ENCODE measurements at regions not wholly inside any gene's neighbourhood (a gene's known extent, or its start where the extent isn't known, plus 50 kb on each side); places are given as distances from the start of the nearest gene placed in this dataset.

GRCh38 chr10:35912615-35913569, 270.8 kb upstream of the FZD8 start:
- no peak for DNase-seq

GRCh38 chr10:35911954-35912353, 269.9 kb upstream of the FZD8 start:
- DNase-seq, result no peak

- DNase-seq, result no peak
These were observed 269.1 kb upstream of the FZD8 start for GRCh38 chr10:35911233-35911632.

- no peak for DNase-seq
These were observed 268.1 kb upstream of the FZD8 start for GRCh38 chr10:35910234-35910633.

- no peak for DNase-seq
These were observed 267.1 kb upstream of the FZD8 start for GRCh38 chr10:35909121-35909720.

- no peak for DNase-seq
These were observed 266.4 kb upstream of the FZD8 start for GRCh38 chr10:35908451-35908850.

- DNase-seq, result no peak
These were observed 265.5 kb upstream of the FZD8 start for GRCh38 chr10:35907548-35907947.

- DNase-seq, result no peak
These were observed 264.1 kb upstream of the FZD8 start for GRCh38 chr10:35906155-35906554.

- no peak for DNase-seq
These were observed 260.9 kb upstream of the FZD8 start for GRCh38 chr10:35903021-35903420.

GRCh38 chr10:35898716-35899440, 256.8 kb upstream of the FZD8 start:
- no peak for DNase-seq

GRCh38 chr10:35896001-35896400, 253.9 kb upstream of the FZD8 start:
- DNase-seq, result no peak

- no peak for DNase-seq
These were observed 253.2 kb upstream of the FZD8 start for GRCh38 chr10:35895331-35895730.

- no peak for DNase-seq
These were observed 250.4 kb upstream of the FZD8 start for GRCh38 chr10:35892526-35892925.

GRCh38 chr10:35890676-35891495, 248.8 kb upstream of the FZD8 start:
- no peak for DNase-seq

GRCh38 chr10:35889971-35890675, 248.0 kb upstream of the FZD8 start:
- no peak for DNase-seq

- no peak for DNase-seq
These were observed 247.1 kb upstream of the FZD8 start for GRCh38 chr10:35889226-35889625.

GRCh38 chr10:35888400-35888799, 246.3 kb upstream of the FZD8 start:
- no peak for DNase-seq

- no peak for DNase-seq
These were observed 245.6 kb upstream of the FZD8 start for GRCh38 chr10:35887685-35888084.

- DNase-seq, result no peak
These were observed 243.0 kb upstream of the FZD8 start for GRCh38 chr10:35885076-35885475.

- DNase-seq, result no peak
These were observed 242.6 kb upstream of the FZD8 start for GRCh38 chr10:35884657-35885071.

GRCh38 chr10:35882422-35883150, 240.5 kb upstream of the FZD8 start:
- no peak for DNase-seq

Measured in stimulated activated CD4-positive, alpha-beta T cell treated with anti-CD3 and anti-CD28 coated beads, Interleukin-2, amount 100 ng/mL, for 24 hours (primary cell).